WTC11 (cell line): ENCODE measurements at regions not wholly inside any gene's neighbourhood (a gene's known extent, or its start where the extent isn't known, plus 50 kb on each side); places are given as distances from the start of the nearest gene placed in this dataset.

Experiments used
- ATAC-seq: fragments of 200-7000 bp; cut with Tn5 transposase; 2 replicates; pipeline ENCODE4 v1.10.0; 2021; ENCODE audit warnings: mild to moderate bottlenecking, moderate library complexity
- CTCF ChIA-PET: fragments of 300-600 bp; sonication (Branson Sonifier 250); formaldehyde crosslinking; loops from one replicate; lab custom pipeline; 2021; ENCODE audit warnings: antibody characterized with exemption; lab: Charles Lee
- POLR2A ChIA-PET: fragments of 350-600 bp; sonication (Branson Sonifier 250); formaldehyde crosslinking; loops from one replicate; lab custom pipeline; 2021; ENCODE audit warnings: antibody characterized with exemption; lab: Charles Lee
- DNase-seq: peaks from one replicate; pipeline ENCODE4 v3.0.0; 2021; ENCODE audit warnings: low spot score
- H3K27ac Mint-ChIP-seq: 2 replicates; pipeline ENCODE4 v1.8.0; 2021; ENCODE audit warnings: mixed read lengths
- H3K27me3 Mint-ChIP-seq: 2 replicates; pipeline ENCODE4 v1.8.0; 2021; ENCODE audit warnings: low read depth, mild to moderate bottlenecking, moderate library complexity, mixed read lengths
- H3K36me3 Mint-ChIP-seq: 2 replicates; pipeline ENCODE4 v1.8.0; 2021; ENCODE audit warnings: mixed read lengths
- H3K4me1 Mint-ChIP-seq: 2 replicates; pipeline ENCODE4 v1.8.0; 2022; ENCODE audit warnings: mixed read lengths
- H3K4me3 Mint-ChIP-seq: 2 replicates; pipeline ENCODE4 v1.8.0; 2021; ENCODE audit warnings: mild to moderate bottlenecking, moderate library complexity, mixed read lengths
- H3K9me3 Mint-ChIP-seq: 2 replicates; pipeline ENCODE4 v1.8.0; 2021; ENCODE audit warnings: mixed read lengths
- GABPB1 ChIP-seq: sonication (generic); formaldehyde crosslinking; IDR thresholded peaks from 2 replicates; pipeline ENCODE4 v1.8.1; 2023; ENCODE audit warnings: mild to moderate bottlenecking, missing genetic modification reagents
- HMGA2 ChIP-seq: fragments of 250-450 bp; sonication (Bioruptor Pico); IDR thresholded peaks from 2 replicates; pipeline ENCODE4 v1.4.0; 2021; ENCODE audit warnings: mild to moderate bottlenecking, moderate library complexity
- SP1 ChIP-seq: sonication (generic); formaldehyde crosslinking; conservative IDR thresholded peaks from 2 replicates; pipeline ENCODE4 v1.8.1; 2022; ENCODE audit warnings: missing genetic modification reagents
- ZNF138 ChIP-seq: sonication (generic); formaldehyde crosslinking; conservative IDR thresholded peaks from 2 replicates; pipeline ENCODE4 v1.8.1; 2022; ENCODE audit warnings: mild to moderate bottlenecking, moderate library complexity, missing genetic modification reagents
- ZNF232 ChIP-seq: sonication (generic); formaldehyde crosslinking; IDR thresholded peaks from 2 replicates; pipeline ENCODE4 v1.8.0; 2022; ENCODE audit warnings: mild to moderate bottlenecking, missing genetic modification reagents
- ZNF423 ChIP-seq: fragments of 250-450 bp; sonication (Bioruptor Pico); IDR thresholded peaks from 2 replicates; pipeline ENCODE4 v2.1.2; 2022; ENCODE audit warnings: mild to moderate bottlenecking, moderate library complexity
- TF ChIP-seq, protein P1 (sequence below): sonication (generic); formaldehyde crosslinking; IDR thresholded peaks from 2 replicates; pipeline ENCODE4 v1.8.1; 2023; ENCODE audit warnings: mild to moderate bottlenecking, missing genetic modification reagents, moderate library complexity
- TF ChIP-seq, protein P2 (sequence below): fragments of 250-450 bp; sonication (Bioruptor Pico); IDR thresholded peaks from 2 replicates; pipeline ENCODE4 v2.1.2; 2022; ENCODE audit warnings: mild to moderate bottlenecking, moderate library complexity
- TF ChIP-seq, protein P3 (sequence below): sonication (generic); formaldehyde crosslinking; IDR thresholded peaks from 2 replicates; pipeline ENCODE4 v1.8.1; 2022; ENCODE audit warnings: missing genetic modification reagents, borderline replicate concordance
- TF ChIP-seq, protein P4 (sequence below): sonication (generic); formaldehyde crosslinking; IDR thresholded peaks from 2 replicates; pipeline ENCODE4 v1.8.1; 2022; ENCODE audit warnings: mild to moderate bottlenecking, missing genetic modification reagents, moderate library complexity, borderline replicate concordance
- TF ChIP-seq, protein P5 (sequence below): sonication (generic); formaldehyde crosslinking; IDR thresholded peaks from 2 replicates; pipeline ENCODE4 v1.8.1; 2023; ENCODE audit warnings: mild to moderate bottlenecking, missing genetic modification reagents

DNA sequence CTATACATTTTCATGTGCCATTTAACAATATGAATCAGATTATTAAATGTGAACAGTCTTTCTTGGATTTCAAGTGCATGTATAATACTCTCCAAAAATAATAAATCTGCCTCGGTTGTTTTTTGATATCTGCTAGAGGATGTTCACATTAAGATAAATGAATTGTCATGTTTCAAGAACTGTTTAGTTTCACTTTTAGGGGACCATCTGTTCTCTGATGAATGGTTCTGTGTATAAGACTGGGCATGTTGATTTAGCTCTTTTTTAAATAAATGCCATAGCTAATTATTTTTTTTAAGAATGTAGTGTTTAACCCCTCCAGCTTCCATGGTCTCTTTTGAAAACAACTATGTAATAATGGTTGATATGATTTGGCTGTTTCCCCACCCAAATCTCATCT lies 1245.1 kb upstream of the ADGRL4 start:
- Mint-ChIP-seq H3K9me3 (peaks cover 27% of the 10 kb centered on the region), H3K27ac (no peak overlapping the region), H3K36me3 (peaks cover 20% of the 10 kb centered on the region), H3K4me1 (no peaks in the 10 kb centered on the region), H3K27me3 (no peaks in the 10 kb centered on the region), H3K4me3 (no peak overlapping the region)
- DNase-seq: no peak
- POLR2A ChIA-PET: no interaction called here
- no peak for ATAC-seq
- TF ChIP-seq, protein P1, sequence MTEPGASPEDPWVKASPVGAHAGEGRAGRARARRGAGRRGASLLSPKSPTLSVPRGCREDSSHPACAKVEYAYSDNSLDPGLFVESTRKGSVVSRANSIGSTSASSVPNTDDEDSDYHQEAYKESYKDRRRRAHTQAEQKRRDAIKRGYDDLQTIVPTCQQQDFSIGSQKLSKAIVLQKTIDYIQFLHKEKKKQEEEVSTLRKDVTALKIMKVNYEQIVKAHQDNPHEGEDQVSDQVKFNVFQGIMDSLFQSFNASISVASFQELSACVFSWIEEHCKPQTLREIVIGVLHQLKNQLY (CRISPR knock-in tag): no peak
- TF ChIP-seq ZNF138 (CRISPR knock-in tag): no peak
- TF ChIP-seq, protein P2, sequence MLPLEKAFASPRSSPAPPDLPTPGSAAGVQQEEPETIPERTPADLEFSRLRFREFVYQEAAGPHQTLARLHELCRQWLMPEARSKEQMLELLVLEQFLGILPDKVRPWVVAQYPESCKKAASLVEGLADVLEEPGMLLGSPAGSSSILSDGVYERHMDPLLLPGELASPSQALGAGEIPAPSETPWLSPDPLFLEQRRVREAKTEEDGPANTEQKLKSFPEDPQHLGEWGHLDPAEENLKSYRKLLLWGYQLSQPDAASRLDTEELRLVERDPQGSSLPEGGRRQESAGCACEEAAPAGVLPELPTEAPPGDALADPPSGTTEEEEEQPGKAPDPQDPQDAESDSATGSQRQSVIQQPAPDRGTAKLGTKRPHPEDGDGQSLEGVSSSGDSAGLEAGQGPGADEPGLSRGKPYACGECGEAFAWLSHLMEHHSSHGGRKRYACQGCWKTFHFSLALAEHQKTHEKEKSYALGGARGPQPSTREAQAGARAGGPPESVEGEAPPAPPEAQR: no peak
- TF ChIP-seq, protein P3, sequence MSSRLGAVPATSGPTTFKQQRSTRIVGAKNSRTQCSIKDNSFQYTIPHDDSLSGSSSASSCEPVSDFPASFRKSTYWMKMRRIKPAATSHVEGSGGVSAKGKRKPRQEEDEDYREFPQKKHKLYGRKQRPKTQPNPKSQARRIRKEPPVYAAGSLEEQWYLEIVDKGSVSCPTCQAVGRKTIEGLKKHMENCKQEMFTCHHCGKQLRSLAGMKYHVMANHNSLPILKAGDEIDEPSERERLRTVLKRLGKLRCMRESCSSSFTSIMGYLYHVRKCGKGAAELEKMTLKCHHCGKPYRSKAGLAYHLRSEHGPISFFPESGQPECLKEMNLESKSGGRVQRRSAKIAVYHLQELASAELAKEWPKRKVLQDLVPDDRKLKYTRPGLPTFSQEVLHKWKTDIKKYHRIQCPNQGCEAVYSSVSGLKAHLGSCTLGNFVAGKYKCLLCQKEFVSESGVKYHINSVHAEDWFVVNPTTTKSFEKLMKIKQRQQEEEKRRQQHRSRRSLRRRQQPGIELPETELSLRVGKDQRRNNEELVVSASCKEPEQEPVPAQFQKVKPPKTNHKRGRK (CRISPR knock-in tag): no peak
- CTCF ChIA-PET: no interaction called here

DNA sequence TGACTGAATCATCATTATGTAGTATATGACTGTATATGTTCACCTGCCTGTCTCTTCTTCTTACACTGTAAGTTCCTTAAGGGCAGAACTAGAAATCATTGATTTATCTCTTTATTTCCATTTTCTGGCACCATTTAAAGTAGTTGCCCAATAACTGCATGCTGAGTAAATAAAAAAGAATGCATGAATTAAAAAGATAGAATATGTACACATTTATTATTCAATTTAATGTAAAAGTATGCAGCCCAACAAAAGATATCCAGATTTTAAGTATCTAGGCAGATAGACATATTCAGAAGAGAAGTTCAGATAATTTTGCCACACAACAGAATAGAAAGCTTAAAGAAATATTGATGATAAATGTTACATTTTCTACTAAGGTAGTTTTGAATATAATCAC lies 1244.6 kb upstream of the ADGRL4 start:
- Mint-ChIP-seq H3K9me3 (peaks cover 27% of the 10 kb centered on the region), H3K36me3 (peaks cover 20% of the 10 kb centered on the region), H3K4me3 (no peak overlapping the region), H3K27ac (no peak overlapping the region), H3K27me3 (no peaks in the 10 kb centered on the region), H3K4me1 (no peaks in the 10 kb centered on the region)
- POLR2A ChIA-PET: no interaction called here
- CTCF ChIA-PET: no interaction called here
- TF ChIP-seq, protein P4, sequence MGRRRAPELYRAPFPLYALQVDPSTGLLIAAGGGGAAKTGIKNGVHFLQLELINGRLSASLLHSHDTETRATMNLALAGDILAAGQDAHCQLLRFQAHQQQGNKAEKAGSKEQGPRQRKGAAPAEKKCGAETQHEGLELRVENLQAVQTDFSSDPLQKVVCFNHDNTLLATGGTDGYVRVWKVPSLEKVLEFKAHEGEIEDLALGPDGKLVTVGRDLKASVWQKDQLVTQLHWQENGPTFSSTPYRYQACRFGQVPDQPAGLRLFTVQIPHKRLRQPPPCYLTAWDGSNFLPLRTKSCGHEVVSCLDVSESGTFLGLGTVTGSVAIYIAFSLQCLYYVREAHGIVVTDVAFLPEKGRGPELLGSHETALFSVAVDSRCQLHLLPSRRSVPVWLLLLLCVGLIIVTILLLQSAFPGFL (CRISPR knock-in tag): no peak
- no peak for ATAC-seq
- no peak for DNase-seq

DNA sequence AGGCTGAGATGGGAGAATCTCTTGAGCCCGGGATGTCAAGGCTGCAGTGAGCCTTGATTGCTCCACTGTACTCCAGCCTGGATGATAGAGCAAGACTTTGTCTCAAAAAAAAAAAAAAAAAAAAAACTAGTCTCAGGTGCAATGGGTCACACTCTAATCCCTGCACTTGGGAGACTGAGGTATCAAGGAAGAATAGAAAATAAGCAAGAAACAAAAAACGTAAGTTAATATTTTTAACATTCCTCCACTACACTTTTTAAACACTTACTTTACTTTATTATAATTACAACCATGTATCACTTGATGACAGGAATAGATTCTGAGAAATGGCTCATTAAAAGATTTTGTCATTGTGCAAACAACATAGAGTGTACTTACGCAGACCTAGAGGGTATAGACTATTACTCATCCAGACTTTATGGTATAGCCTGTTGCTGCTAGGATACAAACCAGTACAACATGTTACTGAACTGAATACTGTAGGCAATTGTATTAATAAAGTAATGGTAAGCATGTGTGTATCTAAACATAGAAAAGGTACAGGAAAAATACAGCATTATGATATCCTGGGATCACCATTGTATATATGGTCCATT lies 1244.1 kb upstream of the ADGRL4 start:
- TF ChIP-seq SP1 (CRISPR knock-in tag) (no peak), ZNF232 (CRISPR knock-in tag) (no peak), ZNF423 (CRISPR knock-in tag) (no peak), HMGA2 (no peak), GABPB1 (no peak)
- TF ChIP-seq, protein P3 (CRISPR knock-in tag): no peak
- TF ChIP-seq, protein P5, sequence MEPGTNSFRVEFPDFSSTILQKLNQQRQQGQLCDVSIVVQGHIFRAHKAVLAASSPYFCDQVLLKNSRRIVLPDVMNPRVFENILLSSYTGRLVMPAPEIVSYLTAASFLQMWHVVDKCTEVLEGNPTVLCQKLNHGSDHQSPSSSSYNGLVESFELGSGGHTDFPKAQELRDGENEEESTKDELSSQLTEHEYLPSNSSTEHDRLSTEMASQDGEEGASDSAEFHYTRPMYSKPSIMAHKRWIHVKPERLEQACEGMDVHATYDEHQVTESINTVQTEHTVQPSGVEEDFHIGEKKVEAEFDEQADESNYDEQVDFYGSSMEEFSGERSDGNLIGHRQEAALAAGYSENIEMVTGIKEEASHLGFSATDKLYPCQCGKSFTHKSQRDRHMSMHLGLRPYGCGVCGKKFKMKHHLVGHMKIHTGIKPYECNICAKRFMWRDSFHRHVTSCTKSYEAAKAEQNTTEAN: no peak
- Mint-ChIP-seq H3K4me1 (no peaks in the 10 kb centered on the region), H3K27me3 (no peaks in the 10 kb centered on the region), H3K27ac (no peak overlapping the region), H3K9me3 (peaks cover 27% of the 10 kb centered on the region), H3K36me3 (peaks cover 20% of the 10 kb centered on the region), H3K4me3 (no peak overlapping the region)
- ChIA-PET POLR2A (no interaction called here), CTCF (no interaction called here)
- ATAC-seq (no peak), DNase-seq (no peak)
